ENCODE measurements at regions not wholly inside any gene's neighbourhood (a gene's known extent, or its start where the extent isn't known, plus 50 kb on each side); places are given as distances from the start of the nearest gene placed in this dataset.

- no peaks in the 10 kb centered on the region for H3K27me3 ChIP-seq (replicated peaks; ENCODE audit: control insufficient read depth, insufficient read depth, low read length)
- no peak for TF ChIP-seq CTCF (IDR thresholded peaks at IDR 0.05; ENCODE audit: insufficient read depth, low read length, poor library complexity, severe bottlenecking)
These were observed 294.4 kb upstream of the MKI67 start for GRCh38 chr10:128420623-128421022.

GRCh38 chr10:128421371-128422160, 295.3 kb upstream of the MKI67 start:
- no peak overlapping the region for H3K4me3 ChIP-seq (replicated peaks; ENCODE audit: low read depth, low read length)
- no peak for TF ChIP-seq CTCF (IDR thresholded peaks at IDR 0.05; ENCODE audit: insufficient read depth, low read length, poor library complexity, severe bottlenecking)
- no peaks in the 10 kb centered on the region for H3K36me3 ChIP-seq (ENCODE audit: control insufficient read depth, insufficient read depth, low read length)
- no peak for DNase-seq (ENCODE audit: extremely low read depth, insufficient read length)
- no peaks in the 10 kb centered on the region for H3K27me3 ChIP-seq (replicated peaks; ENCODE audit: control insufficient read depth, insufficient read depth, low read length)

More at GRCh38 chr10:128420623-128421022, 294.4 kb upstream of the MKI67 start:
- no peaks in the 10 kb centered on the region for H3K36me3 ChIP-seq (ENCODE audit: control insufficient read depth, insufficient read depth, low read length)
- no peak for DNase-seq (ENCODE audit: extremely low read depth, insufficient read length)
- H3K4me3 ChIP-seq (replicated peaks; ENCODE audit: low read depth, low read length): no peak overlapping the region

- TF ChIP-seq CTCF (IDR thresholded peaks at IDR 0.05; ENCODE audit: insufficient read depth, low read length, poor library complexity, severe bottlenecking): no peak
- Histone ChIP-seq H3K4me3 (replicated peaks; ENCODE audit: low read depth, low read length) (no peak overlapping the region), H3K27me3 (replicated peaks; ENCODE audit: control insufficient read depth, insufficient read depth, low read length) (no peaks in the 10 kb centered on the region), H3K36me3 (ENCODE audit: control insufficient read depth, insufficient read depth, low read length) (no peaks in the 10 kb centered on the region)
- no peak for DNase-seq (ENCODE audit: extremely low read depth, insufficient read length)
These were observed 296.0 kb upstream of the MKI67 start for GRCh38 chr10:128422190-128422589.

- DNase-seq (ENCODE audit: extremely low read depth, insufficient read length): no peak
- Histone ChIP-seq H3K27me3 (replicated peaks; ENCODE audit: control insufficient read depth, insufficient read depth, low read length) (no peaks in the 10 kb centered on the region), H3K36me3 (ENCODE audit: control insufficient read depth, insufficient read depth, low read length) (no peaks in the 10 kb centered on the region), H3K4me3 (replicated peaks; ENCODE audit: low read depth, low read length) (no peak overlapping the region)
- TF ChIP-seq CTCF (IDR thresholded peaks at IDR 0.05; ENCODE audit: insufficient read depth, low read length, poor library complexity, severe bottlenecking): no peak
These were observed 296.8 kb upstream of the MKI67 start for GRCh38 chr10:128422999-128423398.

GRCh38 chr10:128429321-128429720, 303.1 kb upstream of the MKI67 start:
- H3K27me3 ChIP-seq (replicated peaks; ENCODE audit: control insufficient read depth, insufficient read depth, low read length): no peaks in the 10 kb centered on the region
- DNase-seq (ENCODE audit: extremely low read depth, insufficient read length): no peak
- TF ChIP-seq CTCF (IDR thresholded peaks at IDR 0.05; ENCODE audit: insufficient read depth, low read length, poor library complexity, severe bottlenecking): no peak
- no peak overlapping the region for H3K4me3 ChIP-seq (replicated peaks; ENCODE audit: low read depth, low read length)
- H3K36me3 ChIP-seq (ENCODE audit: control insufficient read depth, insufficient read depth, low read length): no peaks in the 10 kb centered on the region

Measured in GM06990 (cell line).